ENCODE measurements at regions not wholly inside any gene's neighbourhood (a gene's known extent, or its start where the extent isn't known, plus 50 kb on each side); places are given as distances from the start of the nearest gene placed in this dataset.

DNA sequence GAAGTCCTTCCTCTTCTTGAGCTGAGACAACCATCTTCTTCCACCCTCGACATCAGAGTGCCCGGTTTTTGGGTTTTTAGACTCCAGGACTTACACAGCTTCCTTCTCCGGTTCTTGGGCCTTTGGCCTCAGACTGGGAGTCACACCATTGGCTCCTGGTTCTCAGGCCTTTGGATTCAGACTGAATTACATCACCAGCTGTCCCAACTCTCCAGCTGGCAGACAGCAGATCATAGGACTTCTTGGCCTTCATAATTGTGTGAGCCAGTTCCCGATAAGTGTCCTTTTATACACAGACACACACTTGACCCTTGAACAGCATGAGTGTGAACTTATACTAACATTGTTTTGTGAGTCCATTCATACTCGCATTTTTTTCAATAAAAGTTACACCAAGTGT is 166.0 kb upstream of the UBL3 start:
- Histone ChIP-seq H3K9me3 (ENCODE audit: control insufficient read depth, insufficient read depth, low read length) (no peaks in the 10 kb centered on the region; the same call in 1 of the 2 replicates), H3K27ac (ENCODE audit: low read depth, low read length) (no peak overlapping the region), H3K4me3 (ENCODE audit: low read depth, low read length) (no peak overlapping the region), H3K27me3 (ENCODE audit: control insufficient read depth, insufficient read depth, low read length) (peaks cover 10% of the 10 kb centered on the region)
- TF ChIP-seq CTCF (IDR thresholded peaks at IDR 0.05; ENCODE audit: low read depth, low read length): no peak
- DNase-seq (ENCODE audit: low read depth, low spot score): no peak
- CTCF ChIA-PET: no interaction called here
- POLR2A ChIA-PET: no interaction called here

DNA sequence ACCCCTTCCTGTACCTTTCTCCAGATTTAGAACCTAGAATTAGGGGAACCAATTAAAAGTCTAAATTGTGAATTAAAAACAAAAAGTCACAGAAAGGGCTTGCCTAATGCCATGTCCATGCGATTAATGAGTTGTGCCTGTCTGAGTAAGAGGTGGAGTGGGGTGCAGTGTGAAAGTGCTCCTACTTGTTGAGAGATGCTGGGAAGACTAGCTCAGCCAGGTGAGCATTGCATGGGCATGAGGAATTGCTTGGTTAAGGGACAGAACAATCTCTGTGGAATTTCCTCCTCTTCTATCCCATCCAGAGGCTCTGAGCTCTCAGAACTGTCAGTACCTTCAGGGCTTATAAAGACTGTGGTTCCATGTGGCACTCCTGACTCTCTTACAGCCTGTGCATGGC is 159.0 kb upstream of the UBL3 start:
- no peak for TF ChIP-seq CTCF (IDR thresholded peaks at IDR 0.05; ENCODE audit: low read depth, low read length)
- Histone ChIP-seq H3K4me3 (ENCODE audit: low read depth, low read length) (no peak overlapping the region), H3K27ac (ENCODE audit: low read depth, low read length) (no peak overlapping the region), H3K9me3 (ENCODE audit: control insufficient read depth, insufficient read depth, low read length) (no peaks in the 10 kb centered on the region; the same call in 1 of the 2 replicates), H3K27me3 (ENCODE audit: control insufficient read depth, insufficient read depth, low read length) (peaks cover 6% of the 10 kb centered on the region)
- no peak for DNase-seq (ENCODE audit: low read depth, low spot score)
- ChIA-PET CTCF (no interaction called here), POLR2A (no interaction called here)

GRCh38 chr13:30006246-30006645 is 155.8 kb upstream of the UBL3 start:
- no peaks in the 10 kb centered on the region for H3K27me3 ChIP-seq (ENCODE audit: control insufficient read depth, insufficient read depth, low read length)
- no peaks in the 10 kb centered on the region for H3K9me3 ChIP-seq (ENCODE audit: control insufficient read depth, insufficient read depth, low read length)
- no peak overlapping the region for H3K27ac ChIP-seq (ENCODE audit: low read depth, low read length)
- TF ChIP-seq CTCF (IDR thresholded peaks at IDR 0.05; ENCODE audit: low read depth, low read length): no peak
- DNase-seq (ENCODE audit: low read depth, low spot score): no peak
- H3K4me3 ChIP-seq (ENCODE audit: low read depth, low read length): no peak overlapping the region
- ChIA-PET CTCF (no interaction called here), POLR2A (no interaction called here)

- no peaks in the 10 kb centered on the region for H3K27me3 ChIP-seq (ENCODE audit: control insufficient read depth, insufficient read depth, low read length)
- ChIA-PET POLR2A (interaction anchor here (0.5 kb wide), 1 partner anchor 974 kb away, joined by 3 read pairs; no protein-coding TSS in a partner anchor), CTCF (no interaction called here)
- no peak for TF ChIP-seq CTCF (IDR thresholded peaks at IDR 0.05; ENCODE audit: low read depth, low read length)
- no peak overlapping the region for H3K4me3 ChIP-seq (ENCODE audit: low read depth, low read length)
- no peak for DNase-seq (ENCODE audit: low read depth, low spot score)
- no peak overlapping the region for H3K27ac ChIP-seq (ENCODE audit: low read depth, low read length)
- no peaks in the 10 kb centered on the region for H3K9me3 ChIP-seq (ENCODE audit: control insufficient read depth, insufficient read depth, low read length)
Measured at GRCh38 chr13:30004204-30004603, 153.8 kb upstream of the UBL3 start.

DNA sequence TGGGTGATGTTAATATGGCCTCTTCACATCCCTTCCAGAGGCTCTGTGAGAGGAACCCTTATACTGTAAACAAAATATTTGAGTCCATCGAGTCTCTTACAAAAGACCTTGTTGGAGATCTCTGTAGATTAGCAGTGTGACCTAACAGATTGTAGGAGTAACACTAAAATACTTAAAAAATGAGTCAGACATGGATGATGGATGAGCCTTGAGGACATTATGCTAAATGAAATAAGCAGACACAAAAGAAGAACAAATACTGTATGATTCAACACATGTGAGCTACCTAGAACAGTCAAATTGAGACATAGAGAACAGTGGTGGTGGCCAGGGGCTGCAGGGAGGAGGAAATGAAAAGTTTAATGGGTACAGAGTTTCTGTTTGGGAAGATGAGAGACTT is 152.2 kb upstream of the UBL3 start:
- ChIA-PET POLR2A (no interaction called here), CTCF (interaction anchor here (0.8 kb wide), 1 partner anchor 13 kb away, joined by 3 read pairs; no protein-coding TSS in a partner anchor)
- no peaks in the 10 kb centered on the region for H3K9me3 ChIP-seq (ENCODE audit: control insufficient read depth, insufficient read depth, low read length)
- no peak overlapping the region for H3K4me3 ChIP-seq (ENCODE audit: low read depth, low read length)
- H3K27ac ChIP-seq (ENCODE audit: low read depth, low read length): no peak overlapping the region
- no peaks in the 10 kb centered on the region for H3K27me3 ChIP-seq (ENCODE audit: control insufficient read depth, insufficient read depth, low read length)
- TF ChIP-seq CTCF (IDR thresholded peaks at IDR 0.05; ENCODE audit: low read depth, low read length): no peak
- peak; percentile 45 for DNase-seq (ENCODE audit: low read depth, low spot score)

Data from AG04450 (cell line).